H1 (cell line): ENCODE measurements at regions not wholly inside any gene's neighbourhood (a gene's known extent, or its start where the extent isn't known, plus 50 kb on each side); places are given as distances from the start of the nearest gene placed in this dataset.

Experiments
- CTCF ChIA-PET: fragments of 300-600 bp; sonication (Branson Sonifier 250); formaldehyde crosslinking; loops from one replicate; lab custom pipeline; 2021; ENCODE audit not compliant: partially characterized antibody; lab: Charles Lee
- POLR2A ChIA-PET: fragments of 300-600 bp; sonication (Branson Sonifier 250); formaldehyde crosslinking; loops from one replicate; lab custom pipeline; 2021; ENCODE audit warnings: inconsistent platforms; ENCODE audit not compliant: partially characterized antibody; lab: Charles Lee
- DNase-seq, 2 experiments: peaks; one replicate each; pipeline versions ENCODE4 v3.0.0 to v3.0.0-alpha.2; 2010 to 2022; ENCODE audit warnings: low spot score in 2 of 2, low read depth in 1 of 2, mixed read lengths in 1 of 2
- FAIRE-seq: peaks from 2 replicates; lab custom pipeline; 2011; peaks lifted over from hg19 to GRCh38; lab: Jason Lieb, UNC
- H2AFZ ChIP-seq: 2 replicates; pipeline ENCODE4 v1.8.1; 2012; ENCODE audit warnings: low read length, inconsistent platforms
- H2AK5ac ChIP-seq: 2 replicates; pipeline ENCODE4 v1.6.1; 2013; ENCODE audit warnings: low read depth, low read length
- H2BK120ac ChIP-seq: replicated peaks from 2 replicates; pipeline ENCODE3; 2013; ENCODE audit warnings: low read depth, low read length, inconsistent platforms
- H2BK12ac ChIP-seq: 2 replicates; pipeline ENCODE4 v1.6.1; 2013; ENCODE audit warnings: low read depth, low read length
- H2BK15ac ChIP-seq: 2 replicates; pipeline ENCODE4 v1.6.1; 2013; ENCODE audit warnings: low read length
- H2BK20ac ChIP-seq: 2 replicates; pipeline ENCODE4 v1.6.1; 2013; ENCODE audit warnings: low read length
- H2BK5ac ChIP-seq: 2 replicates; pipeline ENCODE4 v1.6.1; 2013; ENCODE audit warnings: low read depth, low read length
- H3K14ac ChIP-seq: 2 replicates; pipeline ENCODE4 v1.6.1; 2013; ENCODE audit warnings: inconsistent platforms; ENCODE audit not compliant: insufficient read length
- H3K18ac ChIP-seq: 2 replicates; pipeline ENCODE4 v1.6.1; 2013; ENCODE audit warnings: low read length; ENCODE audit errors: extremely low read depth
- H3K23ac ChIP-seq: 2 replicates; pipeline ENCODE4 v1.6.1; 2013; ENCODE audit warnings: inconsistent platforms; ENCODE audit not compliant: insufficient read length
- H3K23me2 ChIP-seq: 2 replicates; pipeline ENCODE4 v1.6.1; 2013; ENCODE audit warnings: low read depth, low read length
- H3K27ac ChIP-seq: 2 replicates; pipeline ENCODE4 v1.6.1; 2011; ENCODE audit warnings: low read depth, low read length, inconsistent platforms
- H3K27me3 ChIP-seq, 4 experiments: replicated peaks in 1 of 4; 1 replicate in 1 of 4; 2 replicates in 3 of 4; pipeline versions ENCODE4 v1.6.1 to v1.8.1; 2011 to 2013; ENCODE audit warnings: low read length in 3 of 4, mild to moderate bottlenecking in 3 of 4, inconsistent platforms in 2 of 4, mixed read lengths in 2 of 4, moderate library complexity in 1 of 4; ENCODE audit not compliant: control insufficient read depth in 3 of 4, insufficient read depth in 3 of 4; ENCODE audit errors: extremely low read depth in 1 of 4
- H3K36me3 ChIP-seq, 4 experiments: 2 replicates each; pipeline versions ENCODE4 v1.6.1 to v1.8.1; 2011 to 2013; ENCODE audit warnings: mild to moderate bottlenecking in 4 of 4, low read length in 3 of 4, moderate library complexity in 2 of 4, control low read depth in 1 of 4, inconsistent platforms in 1 of 4; ENCODE audit not compliant: insufficient read depth in 4 of 4, control insufficient read depth in 2 of 4
- H3K4ac ChIP-seq: replicated peaks from 2 replicates; pipeline ENCODE3; 2013; ENCODE audit warnings: low read length, low read depth, mixed read lengths, inconsistent platforms; ENCODE audit not compliant: insufficient read length
- H3K4me1 ChIP-seq, 4 experiments: replicated peaks in 1 of 4; 1 replicate in 1 of 4; 2 replicates in 3 of 4; pipeline versions ENCODE4 v1.6.1 to v1.8.1; 2011 to 2013; ENCODE audit warnings: low read length in 3 of 4, inconsistent platforms in 2 of 4, mixed read lengths in 1 of 4; ENCODE audit not compliant: insufficient read depth in 4 of 4, control insufficient read depth in 3 of 4
- H3K4me2 ChIP-seq, 2 experiments: 2 replicates each; pipeline versions ENCODE4 v1.6.1 to v1.8.1; 2011 to 2013; ENCODE audit warnings: low read depth in 2 of 2, low read length in 2 of 2, control low read depth in 1 of 2, inconsistent platforms in 1 of 2, mild to moderate bottlenecking in 1 of 2; ENCODE audit not compliant: insufficient read depth in 1 of 2
- H3K4me3 ChIP-seq, 4 experiments: fragments of 200-600, 300-600 bp in 1 of 4; sonication (generic), shearing (Covaris generic), sonication (Bioruptor Twin) in 1 of 4; 2 replicates each; pipeline versions ENCODE4 v1.5.1 to v1.8.1; 2011 to 2016; ENCODE audit warnings: low read length in 4 of 4, low read depth in 3 of 4, control low read depth in 2 of 4, inconsistent platforms in 2 of 4, mild to moderate bottlenecking in 2 of 4, mixed read lengths in 1 of 4, moderate library complexity in 1 of 4; ENCODE audit not compliant: insufficient read depth in 2 of 4; ENCODE audit errors: extremely low read depth in 1 of 4
- H3K56ac ChIP-seq: replicated peaks from 2 replicates; pipeline ENCODE3; 2013; ENCODE audit warnings: low read depth, mild to moderate bottlenecking, mixed read lengths, low read length, inconsistent platforms; ENCODE audit not compliant: insufficient read length
- H3K79me1 ChIP-seq: 2 replicates; pipeline ENCODE4 v1.6.1; 2013; ENCODE audit warnings: low read depth, low read length, control low read depth
- H3K79me2 ChIP-seq, 2 experiments: 2 replicates each; pipeline versions ENCODE4 v1.6.1 to v1.8.1; 2012 to 2013; ENCODE audit warnings: low read length in 2 of 2, mild to moderate bottlenecking in 2 of 2, inconsistent platforms in 1 of 2; ENCODE audit not compliant: insufficient read depth in 2 of 2, control insufficient read depth in 1 of 2
- H3K9ac ChIP-seq, 4 experiments: replicated peaks in 1 of 4; 1 replicate in 1 of 4; 2 replicates in 3 of 4; pipeline versions ENCODE4 v1.6.1 to v1.8.1; 2011 to 2013; ENCODE audit warnings: low read depth in 3 of 4, low read length in 3 of 4, control low read depth in 2 of 4, mild to moderate bottlenecking in 2 of 4, moderate library complexity in 2 of 4, inconsistent platforms in 1 of 4; ENCODE audit errors: extremely low read depth in 1 of 4
- H3K9me3 ChIP-seq, 2 experiments: 2 replicates each; pipeline versions ENCODE4 v1.6.1 to v1.8.1; 2012 to 2013; ENCODE audit warnings: mild to moderate bottlenecking in 2 of 2, moderate library complexity in 2 of 2, control low read depth in 1 of 2, inconsistent platforms in 1 of 2, low read depth in 1 of 2, low read length in 1 of 2, mixed read lengths in 1 of 2; ENCODE audit not compliant: insufficient read depth in 2 of 2
- H4K20me1 ChIP-seq, 2 experiments: replicated peaks in 1 of 2; 2 replicates each; pipeline versions ENCODE3 to v1.8.1; 2011 to 2013; ENCODE audit warnings: inconsistent platforms in 2 of 2, low read length in 2 of 2, mild to moderate bottlenecking in 1 of 2; ENCODE audit not compliant: insufficient read depth in 2 of 2, control insufficient read depth in 1 of 2
- H4K5ac ChIP-seq: 2 replicates; pipeline ENCODE4 v1.6.1; 2013; ENCODE audit warnings: low read length, low read depth, mixed read lengths, inconsistent platforms; ENCODE audit not compliant: insufficient read length
- H4K8ac ChIP-seq: 2 replicates; pipeline ENCODE4 v1.8.0; 2013; ENCODE audit warnings: mild to moderate bottlenecking, moderate library complexity, low read length, inconsistent platforms; ENCODE audit not compliant: insufficient read depth; ENCODE audit errors: extremely low read depth
- H4K91ac ChIP-seq: replicated peaks from 2 replicates; pipeline ENCODE3; 2013; ENCODE audit warnings: low read length, mixed read lengths, inconsistent platforms; ENCODE audit not compliant: insufficient read length
- BACH1 ChIP-seq: IDR thresholded peaks from 2 replicates; pipeline ENCODE4 v1.6.1; 2012; ENCODE audit warnings: low read length, improper control_type of control experiment
- CBX5 ChIP-seq: fragments of 300-800, 300-1000 bp; sonication (generic); IDR thresholded peaks from 2 replicates; pipeline ENCODE4 v1.7.1; 2016; ENCODE audit warnings: antibody characterized with exemption, low read length, low read depth
- KDM4A ChIP-seq: IDR thresholded peaks from one replicate; pipeline ENCODE4 v1.7.1; 2012; ENCODE audit warnings: low read depth, mild to moderate bottlenecking, moderate library complexity, low read length, inconsistent platforms; ENCODE audit not compliant: severe bottlenecking
- KDM5A ChIP-seq: fragments of 200-600 bp; IDR thresholded peaks from 2 replicates; pipeline ENCODE4 v1.7.1; 2012; ENCODE audit warnings: mild to moderate bottlenecking, low read length, inconsistent platforms, mixed read lengths
- NANOG ChIP-seq: IDR thresholded peaks from 2 replicates; pipeline ENCODE4 v1.6.1; 2011; ENCODE audit warnings: low read length, low read depth, mild to moderate bottlenecking, inconsistent platforms; ENCODE audit not compliant: insufficient read depth, poor library complexity, severe bottlenecking
- POLR2AphosphoS5 ChIP-seq: IDR thresholded peaks from 2 replicates; pipeline ENCODE4 v1.6.1; 2011; ENCODE audit warnings: low read depth, low read length
- SIN3A ChIP-seq, 2 experiments: IDR thresholded peaks in 1 of 2; conservative IDR thresholded peaks in 1 of 2; 2 replicates each; pipeline ENCODE4 v1.6.1; 2011 to 2012; ENCODE audit warnings: low read length in 2 of 2, improper control_type of control experiment in 1 of 2, low read depth in 1 of 2, mild to moderate bottlenecking in 1 of 2
- SP4 ChIP-seq: IDR thresholded peaks from 2 replicates; pipeline ENCODE4 v1.6.1; 2012; ENCODE audit warnings: low read length, inconsistent platforms
- TAF7 ChIP-seq: optimal IDR thresholded peaks from 2 replicates; pipeline ENCODE3; 2011; ENCODE audit warnings: low read depth, mild to moderate bottlenecking, inconsistent platforms, low read length, moderate library complexity, borderline replicate concordance
- USF2 ChIP-seq: IDR thresholded peaks from 2 replicates; pipeline ENCODE4 v1.6.1; 2011; ENCODE audit warnings: low read length, improper control_type of control experiment
- WGBS, 2 experiments: shearing (Covaris generic) in 1 of 2; methylation state at CpG; one replicate each; pipeline versions ENCODE4 v1.1.6 to v1.1.7; 2013 to 2015; ENCODE audit warnings: low lambda C conversion rate in 2 of 2, mixed read lengths in 2 of 2, inconsistent platforms in 1 of 2, low coverage in 1 of 2, missing lambda C conversion rate in 1 of 2; ENCODE audit not compliant: insufficient replicate concordance in 2 of 2, insufficient coverage in 1 of 2, insufficient read length in 1 of 2; ENCODE audit errors: extremely low coverage in 1 of 2, missing lambda C conversion rate in 1 of 2; 5-methylcytosine and 5-hydroxymethylcytosine counted together

- Histone ChIP-seq H2BK15ac (no peak overlapping the region), H4K20me1 (no peaks in the 10 kb centered on the region), H3K27me3 (no peaks in the 10 kb centered on the region), H2AFZ (no peak overlapping the region), H3K9me3 (peaks cover 65 to 99% of the 10 kb centered on the region in 2 experiments), H3K4me3 (no peak overlapping the region), H3K18ac (no peak overlapping the region), H3K4me2 (no peak overlapping the region), H3K23me2 (no peaks in the 10 kb centered on the region), H3K56ac (no peak overlapping the region), H3K79me2 (no peaks in the 10 kb centered on the region), H3K23ac (no peak overlapping the region), H4K91ac (no peak overlapping the region), H3K9ac (no peak overlapping the region), H3K36me3 (no peaks in the 10 kb centered on the region), H3K4ac (no peak overlapping the region), H3K14ac (no peak overlapping the region), H4K5ac (no peak overlapping the region), H2BK12ac (no peak overlapping the region), H2BK20ac (no peak overlapping the region), H3K27ac (no peak overlapping the region), H2BK120ac (no peak overlapping the region), H4K8ac (no peak overlapping the region), H2AK5ac (no peak overlapping the region), H3K4me1 (no peaks in the 10 kb centered on the region), H3K79me1 (no peaks in the 10 kb centered on the region), H2BK5ac (no peak overlapping the region)
- WGBS, 2 experiments = 69% methylated on average over 4 of the region's 4 CpGs; no CpG with 5 or more reads in 1 of the 2 experiments
- CTCF ChIA-PET = no interaction called here
- DNase-seq = no peak
- POLR2A ChIA-PET = no interaction called here
- FAIRE-seq = no peak
- TF ChIP-seq POLR2AphosphoS5 (no peak), SP4 (no peak), SIN3A (conservative IDR thresholded peaks at IDR 0.05 in 1 of 2, IDR thresholded peaks at IDR 0.05 in 1 of 2; ENCODE audit: low read depth in 1 of 2, low read length in 2 of 2) (no peak), KDM5A (no peak), BACH1 (no peak), TAF7 (no peak), CBX5 (no peak), NANOG (no peak), KDM4A (no peak), USF2 (no peak)
Observed at GRCh38 chr16:35744726-35745125, 2285.3 kb downstream of the TP53TG3F start.
